Adrenal gland (tissue), 9 donors: ENCODE measurements at regions not wholly inside any gene's neighbourhood (a gene's known extent, or its start where the extent isn't known, plus 50 kb on each side); places are given as distances from the start of the nearest gene placed in this dataset.

Source experiments
- DNase-seq, 7 donors: peaks; one replicate each; pipeline ENCODE4 v3.0.0-alpha.2; 2019 to 2020
- H3K27ac ChIP-seq, 5 donors: fragments of 200-600 bp; sonication (generic) in 4 of 5; 1 replicate in 3 of 5; 2 replicates in 2 of 5; pipeline versions ENCODE4 v1.5.1 to v1.8.0; 2016 to 2020; ENCODE audit warnings: mild to moderate bottlenecking in 1 of 5
- H3K27me3 ChIP-seq: fragments of 200-600 bp; 2 replicates; pipeline ENCODE4 v1.8.0; 2021
- H3K36me3 ChIP-seq, 2 donors: fragments of 200-600 bp; replicated peaks in 1 of 2; 1 replicate in 1 of 2; 2 replicates in 1 of 2; pipeline versions ENCODE4 v1.5.1 to v1.8.0; 2018 to 2022
- H3K4me1 ChIP-seq, 2 donors: fragments of 200-600 bp; replicated peaks in 1 of 2; 1 replicate in 1 of 2; 2 replicates in 1 of 2; pipeline versions ENCODE4 v1.5.1 to v1.8.0; 2018 to 2021
- H3K4me3 ChIP-seq, 4 donors: fragments of 200-600 bp; sonication (generic) in 3 of 4; one replicate each; pipeline ENCODE4 v1.5.1; 2016 to 2018
- H3K9me3 ChIP-seq, 3 donors: fragments of 200-600 bp; sonication (generic) in 1 of 3; replicated peaks in 1 of 3; 1 replicate in 2 of 3; 2 replicates in 1 of 3; pipeline versions ENCODE4 v1.5.1 to v1.8.0; 2016 to 2021
- POLR2A ChIP-seq, 2 donors: fragments of 450-650 bp; IDR thresholded peaks; one replicate each; pipeline ENCODE4 v1.6.1; 2017; ENCODE audit warnings: antibody characterized with exemption in 2 of 2, mild to moderate bottlenecking in 2 of 2, moderate library complexity in 1 of 2
- WGBS, 4 donors: extraction: QIAGEN DNeasy Blood & Tissue Kit in 2 of 4; methylation state at CpG; one replicate each; pipeline versions ENCODE4 v1.1.5 to v1.1.7; 2013 to 2017; 5-methylcytosine and 5-hydroxymethylcytosine counted together
- intact Hi-C, 2 donors: fragments of 100-400 bp; cut with DNase I; formaldehyde crosslinking; loops; one replicate each; pipeline versions ENCODE4 v1.14.1 to v1.15.0; 2022 to 2023
- TF ChIP-seq, protein P1 (sequence below), 6 experiments: fragments of 450-650 bp in 4 of 6; fragments of 200-600 bp in 2 of 6; sonication (generic) in 1 of 6; IDR thresholded peaks; 1 replicate in 5 of 6; 2 replicates in 1 of 6; pipeline versions ENCODE4 v1.5.1 to v1.8.0; 2016 to 2021; ENCODE audit warnings: antibody characterized with exemption in 6 of 6, mild to moderate bottlenecking in 2 of 6, moderate library complexity in 1 of 6
- donor health status: healthy with polysubstance abuse.
- donor health status: Bipolar disorder and iron deficiency.
- donor health status: DM: yes; HTN: yes; CAD: no.
- donor health status: DM: no; HTN: no; CAD: no.
- donor health status: DM: no; HTN: no; CAD: no.

DNA sequence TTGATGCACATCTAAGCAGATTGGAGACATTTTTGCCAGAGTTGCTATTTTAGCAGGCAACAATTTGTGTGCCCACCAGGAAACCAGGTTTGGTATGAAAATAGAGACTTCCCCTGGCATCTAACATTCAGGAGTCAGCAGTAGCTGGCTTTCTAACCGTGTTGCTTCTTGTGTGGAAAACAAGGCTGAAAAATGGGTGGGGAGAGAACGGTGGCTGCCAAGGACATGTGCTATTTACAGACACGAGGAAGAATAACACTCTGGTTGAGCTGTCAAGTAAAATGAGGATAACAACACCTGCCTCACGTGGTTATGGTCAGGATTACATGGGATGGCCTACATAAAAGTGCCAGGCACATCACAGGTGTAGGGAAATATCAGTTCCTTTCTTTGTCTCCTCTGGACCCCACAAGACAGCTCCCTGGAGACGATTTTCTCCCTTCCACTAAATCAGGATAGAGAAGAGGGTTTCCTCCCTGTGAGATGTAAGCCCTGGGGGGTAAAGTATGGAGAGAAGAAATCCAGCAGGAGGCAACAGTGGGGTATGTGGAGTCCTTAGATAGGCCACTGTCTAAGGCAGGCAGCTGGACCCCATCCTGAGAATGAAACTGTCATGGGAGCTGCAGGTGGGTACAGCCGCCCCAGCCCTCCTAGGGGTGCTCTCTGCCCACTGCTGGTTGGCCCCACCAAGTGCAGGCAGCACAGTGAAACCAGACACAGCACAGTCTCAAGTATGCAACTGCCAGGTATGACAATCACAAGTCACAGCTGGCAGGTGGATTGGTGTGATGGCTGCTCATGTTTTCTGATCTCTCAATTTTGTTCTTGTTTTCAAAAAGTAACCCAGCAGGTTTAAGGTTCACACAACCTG lies 80.3 kb downstream of the TENT5C start:
- intact Hi-C loops, result no loop called here
- 36 to 57% (median 46%) methylated on average over 6 of the region's 6 CpGs for WGBS, 4 donors

DNA sequence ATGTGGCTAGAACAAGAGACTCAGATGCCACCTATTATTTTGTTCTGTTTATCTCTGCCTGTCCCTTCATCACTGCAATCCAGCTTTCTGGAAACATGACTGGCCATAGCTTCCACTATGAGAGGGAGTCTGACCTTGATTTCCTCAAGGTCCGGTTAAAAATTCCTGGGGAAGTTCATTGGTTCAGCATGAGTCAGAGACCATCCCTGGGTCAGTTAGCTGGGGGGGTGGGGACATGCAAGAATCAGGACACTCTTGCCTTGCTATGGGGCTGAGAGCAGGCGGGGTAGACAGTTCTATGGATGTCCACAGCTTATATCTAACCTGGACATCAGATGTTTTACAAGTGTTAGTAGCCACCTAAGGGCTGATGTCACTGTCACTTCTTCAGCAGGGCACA lies 81.1 kb downstream of the TENT5C start:
- TF ChIP-seq, protein P1, sequence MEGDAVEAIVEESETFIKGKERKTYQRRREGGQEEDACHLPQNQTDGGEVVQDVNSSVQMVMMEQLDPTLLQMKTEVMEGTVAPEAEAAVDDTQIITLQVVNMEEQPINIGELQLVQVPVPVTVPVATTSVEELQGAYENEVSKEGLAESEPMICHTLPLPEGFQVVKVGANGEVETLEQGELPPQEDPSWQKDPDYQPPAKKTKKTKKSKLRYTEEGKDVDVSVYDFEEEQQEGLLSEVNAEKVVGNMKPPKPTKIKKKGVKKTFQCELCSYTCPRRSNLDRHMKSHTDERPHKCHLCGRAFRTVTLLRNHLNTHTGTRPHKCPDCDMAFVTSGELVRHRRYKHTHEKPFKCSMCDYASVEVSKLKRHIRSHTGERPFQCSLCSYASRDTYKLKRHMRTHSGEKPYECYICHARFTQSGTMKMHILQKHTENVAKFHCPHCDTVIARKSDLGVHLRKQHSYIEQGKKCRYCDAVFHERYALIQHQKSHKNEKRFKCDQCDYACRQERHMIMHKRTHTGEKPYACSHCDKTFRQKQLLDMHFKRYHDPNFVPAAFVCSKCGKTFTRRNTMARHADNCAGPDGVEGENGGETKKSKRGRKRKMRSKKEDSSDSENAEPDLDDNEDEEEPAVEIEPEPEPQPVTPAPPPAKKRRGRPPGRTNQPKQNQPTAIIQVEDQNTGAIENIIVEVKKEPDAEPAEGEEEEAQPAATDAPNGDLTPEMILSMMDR (IDR thresholded peaks at IDR 0.05), result no peak
- TF ChIP-seq POLR2A (IDR thresholded peaks at IDR 0.05), result no peak
- intact Hi-C loops, result no loop called here
- 37 to 65% (median 53%) methylated on average over 2 of the region's 2 CpGs for WGBS, 4 donors
- Histone ChIP-seq H3K9me3 (no peaks in the 10 kb centered on the region), H3K27me3 (no peaks in the 10 kb centered on the region), H3K36me3 (no peaks in the 10 kb centered on the region), H3K27ac (peak overlapping the region in 2 of 5 donors; percentile 24 to 62), H3K4me3 (no peak overlapping the region), H3K4me1 (peaks cover 0 to 18% of the 10 kb centered on the region in 2 donors)
- DNase-seq, result peak; percentile 45 to 80 (median 73)

More for the DNA sequence above, 80.3 kb downstream of the TENT5C start:
- Histone ChIP-seq H3K4me3 (no peak overlapping the region), H3K27me3 (no peaks in the 10 kb centered on the region), H3K27ac (peak overlapping the region in 2 of 5 donors; percentile 24 to 62), H3K36me3 (no peaks in the 10 kb centered on the region), H3K9me3 (no peaks in the 10 kb centered on the region), H3K4me1 (peaks cover 0 to 18% of the 10 kb centered on the region in 2 donors)
- TF ChIP-seq POLR2A (IDR thresholded peaks at IDR 0.05), result no peak
- TF ChIP-seq, protein P1 (IDR thresholded peaks at IDR 0.05), result no peak
- no peak for DNase-seq

DNA sequence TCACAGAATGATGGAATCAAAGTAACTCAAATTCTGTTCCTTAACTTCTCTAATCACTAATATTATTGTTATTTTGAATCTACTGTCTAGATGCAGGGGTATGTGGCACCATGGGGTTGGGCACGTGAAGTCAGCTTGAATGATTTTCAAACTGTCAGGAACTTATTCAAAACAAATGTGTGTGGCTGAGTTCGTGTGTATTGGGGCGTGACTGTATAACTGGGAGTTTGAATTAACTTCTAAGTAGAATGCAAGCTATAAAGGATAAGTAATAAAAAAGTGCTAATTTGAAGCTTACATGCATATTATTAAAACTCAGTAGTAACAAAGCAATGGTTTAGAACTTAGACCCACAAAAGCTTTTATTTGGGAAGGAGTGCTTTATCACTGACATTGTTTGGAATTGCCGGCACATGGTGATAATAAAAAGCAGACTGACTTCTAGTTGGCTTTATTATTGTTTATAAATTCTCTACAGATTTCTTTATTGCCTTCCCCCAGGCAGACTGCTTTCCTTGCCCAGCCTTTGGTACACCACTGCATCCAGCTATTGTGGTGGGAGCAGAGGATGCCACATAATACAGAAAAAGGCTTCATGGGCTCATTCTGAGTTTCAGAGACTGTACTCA lies 84.3 kb downstream of the TENT5C start:
- Histone ChIP-seq H3K27me3 (no peaks in the 10 kb centered on the region), H3K9me3 (no peaks in the 10 kb centered on the region), H3K4me1 (peaks cover 0 to 18% of the 10 kb centered on the region in 2 donors), H3K4me3 (no peak overlapping the region), H3K27ac (no peak overlapping the region), H3K36me3 (no peaks in the 10 kb centered on the region)
- intact Hi-C loops, result no loop called here
- DNase-seq, result no peak
- 66 to 75% (median 72%) methylated on average over 4 of the region's 4 CpGs for whole genome bisulfite sequencing, 4 donors
- TF ChIP-seq POLR2A (IDR thresholded peaks at IDR 0.05), result no peak
- TF ChIP-seq, protein P1 (IDR thresholded peaks at IDR 0.05), result no peak

DNA sequence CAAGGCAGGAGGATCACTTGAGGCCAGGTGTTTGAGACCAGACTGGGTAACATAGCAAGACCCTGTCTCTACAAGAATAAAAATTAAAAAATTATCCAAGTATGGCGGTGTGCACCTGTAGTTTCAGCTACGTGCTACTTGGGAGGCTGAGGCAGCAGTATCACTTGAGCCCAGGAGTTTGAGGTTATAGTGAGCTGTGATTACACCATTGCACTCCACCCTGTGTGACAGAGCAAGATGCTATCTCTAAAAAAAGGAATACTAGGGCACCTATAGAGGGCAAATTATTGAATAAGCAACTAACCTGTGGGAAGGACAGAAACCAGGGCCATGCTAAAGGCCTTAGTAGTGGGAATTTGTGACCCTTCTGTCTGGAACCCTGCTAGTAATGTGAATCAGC lies 86.1 kb downstream of the TENT5C start:
- H3K4me1 ChIP-seq, result peaks cover 0 to 3% of the 10 kb centered on the region in 2 donors
- WGBS, 4 donors, result 92 to 100% (median 99%) methylated on average over 2 of the region's 2 CpGs
- TF ChIP-seq POLR2A (IDR thresholded peaks at IDR 0.05), result no peak
- TF ChIP-seq, protein P1 (IDR thresholded peaks at IDR 0.05), result no peak
- H3K9me3 ChIP-seq, result no peaks in the 10 kb centered on the region
- intact Hi-C loops, result no loop called here
- no peaks in the 10 kb centered on the region for H3K27me3 ChIP-seq
- DNase-seq, result no peak
- H3K4me3 ChIP-seq, result no peak overlapping the region
- H3K27ac ChIP-seq, result no peak overlapping the region
- H3K36me3 ChIP-seq, result no peaks in the 10 kb centered on the region
